ENCODE measurements at regions not wholly inside any gene's neighbourhood (a gene's known extent, or its start where the extent isn't known, plus 50 kb on each side); places are given as distances from the start of the nearest gene placed in this dataset.

GRCh38 chr18:1777843-1778242 lies 793.5 kb downstream of the METTL4 start:
- Histone ChIP-seq H3K27me3 (ENCODE audit: control insufficient read depth in 3 of 3, insufficient read depth in 3 of 3, low read depth in 1 of 3, low read length in 3 of 3) (no peaks in the 10 kb centered on the region), H3K4me2 (ENCODE audit: insufficient read depth, low read length, poor library complexity, severe bottlenecking) (no peak overlapping the region), H2BK15ac (ENCODE audit: low read length) (no peak overlapping the region), H2BK5ac (ENCODE audit: low read length) (no peak overlapping the region), H2BK12ac (ENCODE audit: low read length) (no peak overlapping the region), H3K23ac (ENCODE audit: low read depth, low read length, poor library complexity) (no peak overlapping the region), H3K9me3 (replicated peaks in 1 of 2; ENCODE audit: control insufficient read depth in 2 of 2, insufficient read depth in 1 of 2, low read depth in 1 of 2, low read length in 2 of 2) (no peaks in the 10 kb centered on the region), H3K4ac (ENCODE audit: low read length) (no peak overlapping the region), H3K14ac (ENCODE audit: low read length) (no peak overlapping the region), H3K4me3 (ENCODE audit: low read length in 2 of 2) (no peak overlapping the region), H3K79me1 (ENCODE audit: low read depth, low read length) (no peaks in the 10 kb centered on the region), H3K36me3 (replicated peaks in 1 of 2; ENCODE audit: control insufficient read depth in 2 of 2, insufficient read depth in 2 of 2, low read length in 2 of 2) (no peaks in the 10 kb centered on the region), H3K4me1 (ENCODE audit: control insufficient read depth in 2 of 2, insufficient read depth in 1 of 2, low read depth in 1 of 2, low read length in 2 of 2) (no peaks in the 10 kb centered on the region), H3K9ac (ENCODE audit: low read depth, low read length, poor library complexity) (no peak overlapping the region), H4K8ac (ENCODE audit: low read depth, low read length) (no peak overlapping the region), H2BK120ac (ENCODE audit: low read depth, low read length) (no peak overlapping the region), H2AK5ac (ENCODE audit: low read depth, low read length) (no peak overlapping the region), H4K91ac (ENCODE audit: low read depth, low read length, poor library complexity) (no peak overlapping the region), H2AFZ (ENCODE audit: low read length) (no peak overlapping the region), H3K18ac (ENCODE audit: low read length) (no peak overlapping the region), H3K27ac (replicated peaks; ENCODE audit: low read length) (no peak overlapping the region)
- no peak for DNase-seq (ENCODE audit: low spot score)

- WGBS, 2 donors (ENCODE audit: extremely low coverage in 2 of 2, insufficient read length in 2 of 2, insufficient replicate concordance in 1 of 2): no CpG with 5 or more reads among the region's 1 CpG
- H3K14ac ChIP-seq (ENCODE audit: low read length): no peak overlapping the region
Observed at GRCh38 chr18:1778496-1779178, 792.7 kb downstream of the METTL4 start.

GRCh38 chr18:1779587-1779986 lies 791.7 kb downstream of the METTL4 start:
- no peak for DNase-seq (ENCODE audit: low spot score)
- Histone ChIP-seq H4K8ac (ENCODE audit: low read depth, low read length) (no peak overlapping the region), H3K27me3 (ENCODE audit: control insufficient read depth in 3 of 3, insufficient read depth in 3 of 3, low read depth in 1 of 3, low read length in 3 of 3) (no peaks in the 10 kb centered on the region), H2BK5ac (ENCODE audit: low read length) (no peak overlapping the region), H4K91ac (ENCODE audit: low read depth, low read length, poor library complexity) (no peak overlapping the region), H3K27ac (replicated peaks; ENCODE audit: low read length) (no peak overlapping the region), H2BK120ac (ENCODE audit: low read depth, low read length) (no peak overlapping the region), H3K4me3 (ENCODE audit: low read length in 2 of 2) (no peak overlapping the region), H3K4me1 (ENCODE audit: control insufficient read depth in 2 of 2, insufficient read depth in 1 of 2, low read depth in 1 of 2, low read length in 2 of 2) (peaks cover 0 to 2% of the 10 kb centered on the region in 2 donors), H3K18ac (ENCODE audit: low read length) (no peak overlapping the region), H2AFZ (ENCODE audit: low read length) (no peak overlapping the region), H3K14ac (ENCODE audit: low read length) (no peak overlapping the region), H3K9me3 (replicated peaks in 1 of 2; ENCODE audit: control insufficient read depth in 2 of 2, insufficient read depth in 1 of 2, low read depth in 1 of 2, low read length in 2 of 2) (no peaks in the 10 kb centered on the region), H3K4ac (ENCODE audit: low read length) (no peak overlapping the region), H2BK12ac (ENCODE audit: low read length) (no peak overlapping the region), H2AK5ac (ENCODE audit: low read depth, low read length) (no peak overlapping the region), H2BK15ac (ENCODE audit: low read length) (no peak overlapping the region), H3K79me1 (ENCODE audit: low read depth, low read length) (no peaks in the 10 kb centered on the region), H3K9ac (ENCODE audit: low read depth, low read length, poor library complexity) (no peak overlapping the region), H3K23ac (ENCODE audit: low read depth, low read length, poor library complexity) (no peak overlapping the region), H3K36me3 (replicated peaks in 1 of 2; ENCODE audit: control insufficient read depth in 2 of 2, insufficient read depth in 2 of 2, low read length in 2 of 2) (no peaks in the 10 kb centered on the region), H3K4me2 (ENCODE audit: insufficient read depth, low read length, poor library complexity, severe bottlenecking) (no peak overlapping the region)
- WGBS, 2 donors (ENCODE audit: extremely low coverage in 2 of 2, insufficient read length in 2 of 2, insufficient replicate concordance in 1 of 2): no CpG with 5 or more reads among the region's 3 CpGs

More at GRCh38 chr18:1778496-1779178, 792.7 kb downstream of the METTL4 start:
- Histone ChIP-seq H3K4me1 (ENCODE audit: control insufficient read depth in 2 of 2, insufficient read depth in 1 of 2, low read depth in 1 of 2, low read length in 2 of 2) (no peaks in the 10 kb centered on the region), H2BK120ac (ENCODE audit: low read depth, low read length) (no peak overlapping the region), H3K9ac (ENCODE audit: low read depth, low read length, poor library complexity) (no peak overlapping the region), H2BK12ac (ENCODE audit: low read length) (no peak overlapping the region), H3K23ac (ENCODE audit: low read depth, low read length, poor library complexity) (no peak overlapping the region), H3K9me3 (replicated peaks in 1 of 2; ENCODE audit: control insufficient read depth in 2 of 2, insufficient read depth in 1 of 2, low read depth in 1 of 2, low read length in 2 of 2) (no peaks in the 10 kb centered on the region), H3K79me1 (ENCODE audit: low read depth, low read length) (no peaks in the 10 kb centered on the region), H2BK15ac (ENCODE audit: low read length) (no peak overlapping the region), H3K4ac (ENCODE audit: low read length) (no peak overlapping the region), H2BK5ac (ENCODE audit: low read length) (no peak overlapping the region), H4K91ac (ENCODE audit: low read depth, low read length, poor library complexity) (no peak overlapping the region), H3K4me3 (ENCODE audit: low read length in 2 of 2) (no peak overlapping the region), H3K4me2 (ENCODE audit: insufficient read depth, low read length, poor library complexity, severe bottlenecking) (no peak overlapping the region), H3K18ac (ENCODE audit: low read length) (no peak overlapping the region), H4K8ac (ENCODE audit: low read depth, low read length) (no peak overlapping the region), H3K27me3 (ENCODE audit: control insufficient read depth in 3 of 3, insufficient read depth in 3 of 3, low read depth in 1 of 3, low read length in 3 of 3) (no peaks in the 10 kb centered on the region), H2AK5ac (ENCODE audit: low read depth, low read length) (no peak overlapping the region), H3K27ac (replicated peaks; ENCODE audit: low read length) (no peak overlapping the region), H2AFZ (ENCODE audit: low read length) (no peak overlapping the region), H3K36me3 (replicated peaks in 1 of 2; ENCODE audit: control insufficient read depth in 2 of 2, insufficient read depth in 2 of 2, low read length in 2 of 2) (no peaks in the 10 kb centered on the region)
- no peak for DNase-seq (ENCODE audit: low spot score)

DNA sequence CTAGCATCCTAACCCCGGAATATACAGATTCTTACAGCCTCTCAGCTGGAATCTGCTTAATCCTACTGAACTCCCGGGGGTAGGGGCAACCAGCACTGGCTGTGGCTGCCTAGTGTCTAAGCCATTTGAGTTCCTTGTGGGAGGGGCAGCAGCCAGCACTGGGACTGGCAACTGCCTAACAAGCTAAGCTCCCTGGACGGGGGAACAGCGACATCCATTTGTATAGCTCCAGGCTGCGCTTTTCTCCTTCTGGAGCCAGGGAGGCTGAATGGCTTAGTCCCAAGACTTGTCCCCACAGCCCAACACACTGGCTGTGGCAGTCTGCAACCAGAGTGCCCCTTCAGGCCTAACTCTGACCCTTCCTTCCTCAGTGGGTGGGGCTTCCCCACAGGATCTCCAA lies 787.2 kb downstream of the METTL4 start:
- no peak overlapping the region for H4K91ac ChIP-seq (ENCODE audit: low read depth, low read length, poor library complexity)
- no peak overlapping the region for H3K4ac ChIP-seq (ENCODE audit: low read length)
- no peak overlapping the region for H3K4me3 ChIP-seq (ENCODE audit: low read length in 2 of 2)
- H3K9ac ChIP-seq (ENCODE audit: low read depth, low read length, poor library complexity): no peak overlapping the region
- H3K23ac ChIP-seq (ENCODE audit: low read depth, low read length, poor library complexity): no peak overlapping the region
- H4K8ac ChIP-seq (ENCODE audit: low read depth, low read length): no peak overlapping the region
- H3K14ac ChIP-seq (ENCODE audit: low read length): no peak overlapping the region
- H3K27ac ChIP-seq (replicated peaks; ENCODE audit: low read length): peak overlapping the region; percentile 17
- H3K36me3 ChIP-seq (replicated peaks in 1 of 2; ENCODE audit: control insufficient read depth in 2 of 2, insufficient read depth in 2 of 2, low read length in 2 of 2): no peaks in the 10 kb centered on the region
- H2AFZ ChIP-seq (ENCODE audit: low read length): no peak overlapping the region
- peak overlapping the region; percentile 16 for H3K18ac ChIP-seq (ENCODE audit: low read length)
- no peak overlapping the region for H2BK15ac ChIP-seq (ENCODE audit: low read length)
- no peak overlapping the region for H2AK5ac ChIP-seq (ENCODE audit: low read depth, low read length)
- H3K27me3 ChIP-seq (ENCODE audit: control insufficient read depth in 3 of 3, insufficient read depth in 3 of 3, low read depth in 1 of 3, low read length in 3 of 3): no peaks in the 10 kb centered on the region
- no peak overlapping the region for H2BK12ac ChIP-seq (ENCODE audit: low read length)
- H3K4me2 ChIP-seq (ENCODE audit: insufficient read depth, low read length, poor library complexity, severe bottlenecking): no peak overlapping the region
- H2BK120ac ChIP-seq (ENCODE audit: low read depth, low read length): no peak overlapping the region
- DNase-seq (ENCODE audit: low spot score): peak; percentile 35
- no CpG with 5 or more reads among the region's 5 CpGs for WGBS, 2 donors (ENCODE audit: extremely low coverage in 2 of 2, insufficient read length in 2 of 2, insufficient replicate concordance in 1 of 2)
- no peak overlapping the region for H2BK5ac ChIP-seq (ENCODE audit: low read length)
- no peaks in the 10 kb centered on the region for H3K9me3 ChIP-seq (replicated peaks in 1 of 2; ENCODE audit: control insufficient read depth in 2 of 2, insufficient read depth in 1 of 2, low read depth in 1 of 2, low read length in 2 of 2)
- H3K79me1 ChIP-seq (ENCODE audit: low read depth, low read length): no peaks in the 10 kb centered on the region
- peaks cover 0 to 2% of the 10 kb centered on the region in 2 donors for H3K4me1 ChIP-seq (ENCODE audit: control insufficient read depth in 2 of 2, insufficient read depth in 1 of 2, low read depth in 1 of 2, low read length in 2 of 2)
